GM13976 (cell line): ENCODE measurements at regions not wholly inside any gene's neighbourhood (a gene's known extent, or its start where the extent isn't known, plus 50 kb on each side); places are given as distances from the start of the nearest gene placed in this dataset.
"Not testable (repeated sequence)": the region's sequence is repeated elsewhere in the genome, so short reads cannot be mapped to it uniquely, and the experiment has no call there.

Experiments used
- DNase-seq: peaks from one replicate; pipeline ENCODE4 v3.0.0; 2012; ENCODE audit warnings: low spot score
- in situ Hi-C: fragments of 300-500 bp; cut with MboI; formaldehyde crosslinking; loops from one replicate; pipeline ENCODE4 v1.12.0; 2022; ENCODE audit warnings: low sequenced_read_pairs, mixed read lengths, inconsistent platforms; ENCODE audit not compliant: unreplicated experiment
- TF ChIP-seq, protein P1 (sequence below): IDR thresholded peaks from 2 replicates; pipeline ENCODE4 v1.5.1; 2012; ENCODE audit warnings: borderline replicate concordance, mild to moderate bottlenecking; ENCODE audit not compliant: insufficient read depth; ENCODE audit errors: extremely low read depth, missing control alignments, control extremely low read depth

DNA sequence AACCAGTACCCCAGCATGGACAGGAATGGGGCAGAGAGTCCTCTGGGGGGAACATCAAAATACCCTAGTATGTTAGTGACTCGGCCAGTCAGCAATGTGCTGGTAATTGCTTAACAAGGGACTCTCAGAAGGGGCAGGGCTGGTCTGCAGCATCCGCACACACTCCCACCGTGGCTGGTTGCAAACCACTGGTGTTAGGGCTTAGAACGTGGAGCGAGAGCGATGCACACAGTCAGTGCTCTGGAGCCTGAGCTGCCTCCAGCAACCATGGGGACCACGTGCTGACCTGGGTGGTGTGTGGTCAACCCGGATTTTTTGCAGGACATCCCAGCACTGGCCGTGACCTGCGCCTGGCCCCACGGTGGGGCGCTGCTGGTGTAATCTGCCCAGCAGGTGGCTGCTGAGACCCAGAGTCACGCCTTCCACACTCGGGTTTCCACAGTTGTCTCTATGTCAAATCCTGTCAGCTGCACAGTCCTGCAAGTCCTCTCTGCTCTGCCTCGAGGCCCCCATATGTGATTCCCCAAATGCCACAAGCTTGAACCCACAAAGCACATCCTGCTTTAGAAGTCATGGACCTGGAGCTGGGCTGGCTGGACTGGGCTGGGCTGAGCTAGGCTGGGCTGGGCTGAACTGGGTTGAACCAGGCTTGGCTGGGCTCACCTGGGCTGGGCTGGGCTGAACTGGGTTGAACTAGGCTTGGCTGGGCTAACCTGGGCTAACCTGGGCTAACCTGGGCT lies 50.6 kb upstream of the GPC1 start:
- in situ Hi-C loops = no loop called here
- TF ChIP-seq, protein P1, sequence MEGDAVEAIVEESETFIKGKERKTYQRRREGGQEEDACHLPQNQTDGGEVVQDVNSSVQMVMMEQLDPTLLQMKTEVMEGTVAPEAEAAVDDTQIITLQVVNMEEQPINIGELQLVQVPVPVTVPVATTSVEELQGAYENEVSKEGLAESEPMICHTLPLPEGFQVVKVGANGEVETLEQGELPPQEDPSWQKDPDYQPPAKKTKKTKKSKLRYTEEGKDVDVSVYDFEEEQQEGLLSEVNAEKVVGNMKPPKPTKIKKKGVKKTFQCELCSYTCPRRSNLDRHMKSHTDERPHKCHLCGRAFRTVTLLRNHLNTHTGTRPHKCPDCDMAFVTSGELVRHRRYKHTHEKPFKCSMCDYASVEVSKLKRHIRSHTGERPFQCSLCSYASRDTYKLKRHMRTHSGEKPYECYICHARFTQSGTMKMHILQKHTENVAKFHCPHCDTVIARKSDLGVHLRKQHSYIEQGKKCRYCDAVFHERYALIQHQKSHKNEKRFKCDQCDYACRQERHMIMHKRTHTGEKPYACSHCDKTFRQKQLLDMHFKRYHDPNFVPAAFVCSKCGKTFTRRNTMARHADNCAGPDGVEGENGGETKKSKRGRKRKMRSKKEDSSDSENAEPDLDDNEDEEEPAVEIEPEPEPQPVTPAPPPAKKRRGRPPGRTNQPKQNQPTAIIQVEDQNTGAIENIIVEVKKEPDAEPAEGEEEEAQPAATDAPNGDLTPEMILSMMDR = no peak
- DNase-seq = no peak

DNA sequence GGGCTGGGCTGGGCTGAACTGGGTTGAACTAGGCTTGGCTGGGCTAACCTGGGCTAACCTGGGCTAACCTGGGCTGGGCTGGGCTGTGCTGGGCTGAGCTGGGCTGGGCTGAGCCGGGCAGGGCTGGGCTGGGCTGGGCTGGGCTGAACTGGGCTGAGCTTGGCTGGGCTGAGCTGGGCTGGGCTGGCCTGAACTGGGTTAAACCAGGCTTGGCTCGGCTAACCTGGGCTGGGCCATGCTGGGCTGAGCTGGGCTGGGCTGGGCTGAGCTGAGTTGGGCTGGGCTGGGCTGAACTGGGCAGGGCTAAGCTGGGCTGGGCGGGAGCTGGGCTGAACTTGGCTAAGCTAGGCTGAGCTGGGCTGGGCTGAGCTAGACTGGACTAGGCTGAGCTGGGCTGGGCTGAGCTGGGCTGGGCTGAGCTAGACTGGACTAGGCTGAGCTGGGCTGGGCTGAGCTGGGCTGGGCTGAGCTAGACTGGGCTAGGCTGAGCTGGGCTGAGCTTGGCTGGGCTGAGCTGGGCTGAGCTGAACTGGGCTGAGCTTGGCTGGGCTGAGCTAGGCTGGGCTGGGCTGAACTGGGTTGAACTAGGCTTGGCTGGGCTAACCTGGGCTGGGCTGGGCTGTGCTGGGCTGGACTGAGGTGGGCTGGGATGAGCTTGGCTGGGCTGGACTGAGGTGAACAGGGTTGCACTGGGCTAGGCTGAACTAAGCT lies 49.9 kb upstream of the GPC1 start:
- in situ Hi-C loops, DNase-seq: not testable (repeated sequence)
